ENCODE measurements at regions not wholly inside any gene's neighbourhood (a gene's known extent, or its start where the extent isn't known, plus 50 kb on each side); places are given as distances from the start of the nearest gene placed in this dataset.

DNA sequence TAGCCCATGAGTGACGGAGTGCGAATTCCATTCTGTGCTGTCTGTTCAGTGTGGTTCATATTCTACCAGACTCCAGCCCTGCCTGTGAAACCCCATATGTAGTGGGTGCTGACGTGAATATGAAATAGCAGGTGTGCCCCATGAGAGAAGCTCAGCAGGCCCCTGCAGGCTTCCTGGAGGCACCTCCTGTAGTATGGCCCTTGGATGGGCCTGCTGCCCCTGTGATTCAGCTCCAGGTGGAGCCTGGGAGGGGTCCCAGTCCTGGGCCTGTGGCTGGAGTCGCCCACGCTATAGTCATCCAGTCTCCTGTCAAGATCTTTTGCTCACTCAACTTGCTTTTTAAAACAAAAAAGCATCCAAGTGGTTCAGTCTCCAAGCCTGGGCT is 125.5 kb downstream of the GLI2 start:
- no peaks in the 10 kb centered on the region for H3K36me3 ChIP-seq (ENCODE audit: insufficient read depth, low read length)
- TF ChIP-seq EP300 (conservative IDR thresholded peaks at IDR 0.05; ENCODE audit: poor library complexity, severe bottlenecking) (no peak), POLR2AphosphoS5 (IDR thresholded peaks at IDR 0.05) (no peak), TAF1 (IDR thresholded peaks at IDR 0.05; ENCODE audit: low read depth) (no peak), RAD21 (conservative IDR thresholded peaks at IDR 0.05) (no peak), SMC3 (conservative IDR thresholded peaks at IDR 0.05; ENCODE audit: poor library complexity) (no peak), EZH2 (IDR thresholded peaks at IDR 0.05; ENCODE audit: borderline replicate concordance, insufficient read depth, low read length, poor library complexity, severe bottlenecking) (no peak), MXI1 (conservative IDR thresholded peaks at IDR 0.05; ENCODE audit: poor library complexity, severe bottlenecking) (no peak)
- TF ChIP-seq, protein P1, sequence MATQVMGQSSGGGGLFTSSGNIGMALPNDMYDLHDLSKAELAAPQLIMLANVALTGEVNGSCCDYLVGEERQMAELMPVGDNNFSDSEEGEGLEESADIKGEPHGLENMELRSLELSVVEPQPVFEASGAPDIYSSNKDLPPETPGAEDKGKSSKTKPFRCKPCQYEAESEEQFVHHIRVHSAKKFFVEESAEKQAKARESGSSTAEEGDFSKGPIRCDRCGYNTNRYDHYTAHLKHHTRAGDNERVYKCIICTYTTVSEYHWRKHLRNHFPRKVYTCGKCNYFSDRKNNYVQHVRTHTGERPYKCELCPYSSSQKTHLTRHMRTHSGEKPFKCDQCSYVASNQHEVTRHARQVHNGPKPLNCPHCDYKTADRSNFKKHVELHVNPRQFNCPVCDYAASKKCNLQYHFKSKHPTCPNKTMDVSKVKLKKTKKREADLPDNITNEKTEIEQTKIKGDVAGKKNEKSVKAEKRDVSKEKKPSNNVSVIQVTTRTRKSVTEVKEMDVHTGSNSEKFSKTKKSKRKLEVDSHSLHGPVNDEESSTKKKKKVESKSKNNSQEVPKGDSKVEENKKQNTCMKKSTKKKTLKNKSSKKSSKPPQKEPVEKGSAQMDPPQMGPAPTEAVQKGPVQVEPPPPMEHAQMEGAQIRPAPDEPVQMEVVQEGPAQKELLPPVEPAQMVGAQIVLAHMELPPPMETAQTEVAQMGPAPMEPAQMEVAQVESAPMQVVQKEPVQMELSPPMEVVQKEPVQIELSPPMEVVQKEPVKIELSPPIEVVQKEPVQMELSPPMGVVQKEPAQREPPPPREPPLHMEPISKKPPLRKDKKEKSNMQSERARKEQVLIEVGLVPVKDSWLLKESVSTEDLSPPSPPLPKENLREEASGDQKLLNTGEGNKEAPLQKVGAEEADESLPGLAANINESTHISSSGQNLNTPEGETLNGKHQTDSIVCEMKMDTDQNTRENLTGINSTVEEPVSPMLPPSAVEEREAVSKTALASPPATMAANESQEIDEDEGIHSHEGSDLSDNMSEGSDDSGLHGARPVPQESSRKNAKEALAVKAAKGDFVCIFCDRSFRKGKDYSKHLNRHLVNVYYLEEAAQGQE (IDR thresholded peaks at IDR 0.05; ENCODE audit: borderline replicate concordance): no peak
- TF ChIP-seq, protein P2, sequence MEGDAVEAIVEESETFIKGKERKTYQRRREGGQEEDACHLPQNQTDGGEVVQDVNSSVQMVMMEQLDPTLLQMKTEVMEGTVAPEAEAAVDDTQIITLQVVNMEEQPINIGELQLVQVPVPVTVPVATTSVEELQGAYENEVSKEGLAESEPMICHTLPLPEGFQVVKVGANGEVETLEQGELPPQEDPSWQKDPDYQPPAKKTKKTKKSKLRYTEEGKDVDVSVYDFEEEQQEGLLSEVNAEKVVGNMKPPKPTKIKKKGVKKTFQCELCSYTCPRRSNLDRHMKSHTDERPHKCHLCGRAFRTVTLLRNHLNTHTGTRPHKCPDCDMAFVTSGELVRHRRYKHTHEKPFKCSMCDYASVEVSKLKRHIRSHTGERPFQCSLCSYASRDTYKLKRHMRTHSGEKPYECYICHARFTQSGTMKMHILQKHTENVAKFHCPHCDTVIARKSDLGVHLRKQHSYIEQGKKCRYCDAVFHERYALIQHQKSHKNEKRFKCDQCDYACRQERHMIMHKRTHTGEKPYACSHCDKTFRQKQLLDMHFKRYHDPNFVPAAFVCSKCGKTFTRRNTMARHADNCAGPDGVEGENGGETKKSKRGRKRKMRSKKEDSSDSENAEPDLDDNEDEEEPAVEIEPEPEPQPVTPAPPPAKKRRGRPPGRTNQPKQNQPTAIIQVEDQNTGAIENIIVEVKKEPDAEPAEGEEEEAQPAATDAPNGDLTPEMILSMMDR (IDR thresholded peaks at IDR 0.05; ENCODE audit: poor library complexity, severe bottlenecking): no peak
- H3K79me2 ChIP-seq (replicated peaks; ENCODE audit: insufficient read depth, low read length): no peaks in the 10 kb centered on the region
- H3K9ac ChIP-seq (ENCODE audit: low read length): no peak overlapping the region
- H3K27me3 ChIP-seq (ENCODE audit: insufficient read depth, low read depth, low read length): no peaks in the 10 kb centered on the region
- no peak overlapping the region for H3K4me2 ChIP-seq (ENCODE audit: low read length)
- no peaks in the 10 kb centered on the region for H4K20me1 ChIP-seq (ENCODE audit: insufficient read depth)
- no peaks in the 10 kb centered on the region for H3F3A ChIP-seq (ENCODE audit: insufficient read depth, low read length, poor library complexity, severe bottlenecking)
- no peak overlapping the region for H2AFZ ChIP-seq (ENCODE audit: low read depth, low read length)
- no peak overlapping the region for H3K4me3 ChIP-seq (ENCODE audit: low read length)
- H3K9me2 ChIP-seq (ENCODE audit: insufficient read depth, low read length): no peaks in the 10 kb centered on the region
- peak overlapping the region; percentile 9 for H3K27ac ChIP-seq (ENCODE audit: low read length)
- H3K9me3 ChIP-seq (ENCODE audit: low read length): no peaks in the 10 kb centered on the region

DNA sequence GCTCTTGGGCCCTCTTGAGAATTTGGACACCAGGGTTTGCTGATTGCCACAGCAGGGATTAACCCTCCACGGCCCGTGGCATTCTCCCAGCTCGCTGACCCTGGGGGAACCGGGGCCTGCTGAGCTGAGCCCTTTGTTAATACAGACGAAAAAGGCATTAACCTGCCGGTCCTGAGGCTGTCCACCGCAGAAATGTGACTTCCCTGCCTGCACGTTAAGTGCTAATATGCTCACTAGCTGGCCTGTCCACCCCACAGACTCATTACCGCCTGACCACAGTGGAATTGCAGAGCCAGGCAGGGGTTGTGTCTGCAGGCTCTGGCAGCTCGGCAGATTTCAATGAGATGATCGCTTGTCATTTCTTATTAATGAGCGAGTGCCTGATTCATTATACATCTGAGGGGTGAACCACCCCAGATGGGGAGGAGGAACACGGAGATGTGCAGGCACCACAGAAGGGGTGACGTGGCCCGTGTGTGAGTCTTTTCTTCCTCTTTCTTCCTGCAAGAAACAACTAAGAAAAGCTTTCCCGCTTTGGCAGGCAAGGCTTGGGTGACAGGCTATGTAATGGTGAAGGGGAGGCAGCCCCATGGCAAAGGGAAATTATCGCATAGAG is 126.0 kb downstream of the GLI2 start:
- Histone ChIP-seq H3K9me3 (ENCODE audit: low read length) (no peaks in the 10 kb centered on the region), H2AFZ (ENCODE audit: low read depth, low read length) (no peak overlapping the region), H3F3A (ENCODE audit: insufficient read depth, low read length, poor library complexity, severe bottlenecking) (no peaks in the 10 kb centered on the region), H3K9me2 (ENCODE audit: insufficient read depth, low read length) (no peaks in the 10 kb centered on the region), H3K27ac (ENCODE audit: low read length) (peak overlapping the region; percentile 9), H3K36me3 (ENCODE audit: insufficient read depth, low read length) (no peaks in the 10 kb centered on the region), H3K4me3 (ENCODE audit: low read length) (no peak overlapping the region), H4K20me1 (ENCODE audit: insufficient read depth) (no peaks in the 10 kb centered on the region), H3K4me2 (ENCODE audit: low read length) (no peak overlapping the region), H3K27me3 (ENCODE audit: insufficient read depth, low read depth, low read length) (no peaks in the 10 kb centered on the region), H3K79me2 (replicated peaks; ENCODE audit: insufficient read depth, low read length) (no peaks in the 10 kb centered on the region), H3K9ac (ENCODE audit: low read length) (no peak overlapping the region)
- TF ChIP-seq, protein P1 (IDR thresholded peaks at IDR 0.05; ENCODE audit: borderline replicate concordance): no peak
- TF ChIP-seq, protein P2 (IDR thresholded peaks at IDR 0.05; ENCODE audit: poor library complexity, severe bottlenecking): no peak
- no peak for TF ChIP-seq EZH2 (IDR thresholded peaks at IDR 0.05; ENCODE audit: borderline replicate concordance, insufficient read depth, low read length, poor library complexity, severe bottlenecking)
- no peak for TF ChIP-seq MXI1 (conservative IDR thresholded peaks at IDR 0.05; ENCODE audit: poor library complexity, severe bottlenecking)
- no peak for TF ChIP-seq RAD21 (conservative IDR thresholded peaks at IDR 0.05)
- TF ChIP-seq SMC3 (conservative IDR thresholded peaks at IDR 0.05; ENCODE audit: poor library complexity): no peak
- TF ChIP-seq EP300 (conservative IDR thresholded peaks at IDR 0.05; ENCODE audit: poor library complexity, severe bottlenecking): no peak
- no peak for TF ChIP-seq POLR2AphosphoS5 (IDR thresholded peaks at IDR 0.05)
- TF ChIP-seq TAF1 (IDR thresholded peaks at IDR 0.05; ENCODE audit: low read depth): no peak

All from neural cell (in vitro differentiated cells).